HG03159 (cell line): ENCODE measurements at regions not wholly inside any gene's neighbourhood (a gene's known extent, or its start where the extent isn't known, plus 50 kb on each side); places are given as distances from the start of the nearest gene placed in this dataset.

Experiments used
- ATAC-seq: cut with Tn5 transposase; IDR thresholded peaks from one replicate; pipeline ENCODE4 v1.9.1; 2021; ENCODE audit warnings: mild to moderate bottlenecking, moderate library complexity; ENCODE audit not compliant: unreplicated experiment

- no peak for ATAC-seq
Measured at GRCh38 chr10:129156406-129156805, 310.6 kb upstream of the MGMT start.

GRCh38 chr10:129157185-129157584 is 309.9 kb upstream of the MGMT start:
- ATAC-seq = no peak

- ATAC-seq = no peak
Measured at GRCh38 chr10:129161150-129161549, 305.9 kb upstream of the MGMT start.

- no peak for ATAC-seq
Measured at GRCh38 chr10:129163531-129163930, 303.5 kb upstream of the MGMT start.

GRCh38 chr10:129165076-129165720 is 301.8 kb upstream of the MGMT start:
- ATAC-seq = no peak

DNA sequence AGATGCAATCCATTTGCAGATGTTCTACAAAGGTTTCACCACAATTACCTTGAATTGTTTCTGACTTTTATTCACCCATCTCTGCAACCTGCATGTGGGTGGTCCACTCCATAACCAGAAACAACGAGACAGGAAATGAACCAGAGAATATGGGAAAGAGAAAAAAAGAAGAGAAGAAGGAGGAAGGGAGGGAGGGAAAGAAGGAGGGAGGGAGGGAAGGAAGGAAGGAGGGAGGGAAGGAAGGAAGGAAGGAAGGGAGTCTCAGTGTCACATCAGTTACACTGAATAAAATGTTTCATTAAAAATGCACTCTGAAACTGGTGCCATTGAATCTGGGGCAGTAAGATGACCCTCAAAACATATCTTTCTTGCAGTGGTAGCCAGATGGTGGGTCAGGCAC is 301.3 kb upstream of the MGMT start:
- ATAC-seq = no peak

GRCh38 chr10:129168660-129169059 is 298.4 kb upstream of the MGMT start:
- ATAC-seq = no peak

GRCh38 chr10:129169115-129169514 is 297.9 kb upstream of the MGMT start:
- ATAC-seq = no peak

GRCh38 chr10:129170812-129171211 is 296.2 kb upstream of the MGMT start:
- ATAC-seq = no peak

DNA sequence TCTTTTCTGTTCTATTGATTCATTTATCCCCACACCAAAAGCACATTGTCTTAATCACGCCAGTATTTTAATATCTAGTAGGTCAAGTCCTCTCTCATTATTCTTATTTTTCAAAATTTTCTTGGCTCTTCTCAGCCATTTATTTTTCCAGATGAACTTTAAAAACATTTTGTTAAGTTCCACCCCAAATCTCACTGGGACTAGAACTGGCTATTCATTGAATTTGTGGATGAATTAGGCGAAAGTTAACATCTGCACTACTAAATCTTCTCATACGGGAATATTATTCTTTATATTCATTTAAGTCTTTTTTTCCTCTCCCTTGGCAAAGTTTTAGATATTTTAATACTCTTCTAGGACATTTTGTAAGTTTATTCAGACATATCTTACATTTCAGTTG is 295.2 kb upstream of the MGMT start:
- no peak for ATAC-seq

- no peak for ATAC-seq
Measured at GRCh38 chr10:129174232-129175014, 292.6 kb upstream of the MGMT start.

GRCh38 chr10:129179245-129179971 is 287.6 kb upstream of the MGMT start:
- no peak for ATAC-seq

- ATAC-seq = no peak
Measured at GRCh38 chr10:129179972-129180678, 286.9 kb upstream of the MGMT start.

DNA sequence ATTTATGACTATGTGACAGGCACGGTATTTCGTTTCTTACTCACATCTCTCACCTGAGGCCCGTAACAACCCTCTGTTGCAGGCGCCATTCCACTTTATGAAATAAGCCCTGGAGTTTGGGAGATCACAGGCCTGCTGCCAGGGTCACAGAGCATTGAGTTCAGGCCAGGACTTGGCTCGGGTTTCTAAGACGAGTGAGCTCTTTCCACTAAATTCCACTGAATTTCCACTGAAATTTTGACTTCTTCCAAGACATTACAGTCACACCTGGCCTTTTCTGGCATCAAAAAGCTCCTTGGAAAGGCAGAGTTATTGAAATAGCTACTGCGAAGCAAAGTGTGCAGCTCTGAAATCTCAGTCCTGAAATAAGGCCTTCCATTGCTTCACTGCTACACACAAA is 282.8 kb upstream of the MGMT start:
- no peak for ATAC-seq

- ATAC-seq = no peak
Measured at GRCh38 chr10:129187331-129187730, 279.7 kb upstream of the MGMT start.

DNA sequence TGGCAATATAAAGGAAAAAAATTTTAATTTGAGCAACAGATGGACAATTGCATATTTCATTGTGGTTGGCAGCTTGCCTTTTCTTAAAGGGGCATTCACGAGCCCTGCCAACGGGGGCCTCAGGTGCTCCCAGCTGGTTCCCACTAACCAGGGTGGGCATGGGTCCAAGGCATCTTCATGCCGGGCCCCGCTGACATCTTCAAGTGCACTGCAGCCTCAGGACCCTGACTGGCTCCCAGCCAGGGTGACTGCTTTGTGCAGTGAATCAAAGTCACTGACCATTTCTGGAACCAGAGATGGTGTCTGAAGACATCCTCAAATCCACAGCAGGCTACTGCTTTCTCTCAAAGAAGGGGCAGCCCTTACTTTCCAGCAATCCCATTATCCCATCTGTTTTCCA is 275.2 kb upstream of the MGMT start:
- no peak for ATAC-seq

DNA sequence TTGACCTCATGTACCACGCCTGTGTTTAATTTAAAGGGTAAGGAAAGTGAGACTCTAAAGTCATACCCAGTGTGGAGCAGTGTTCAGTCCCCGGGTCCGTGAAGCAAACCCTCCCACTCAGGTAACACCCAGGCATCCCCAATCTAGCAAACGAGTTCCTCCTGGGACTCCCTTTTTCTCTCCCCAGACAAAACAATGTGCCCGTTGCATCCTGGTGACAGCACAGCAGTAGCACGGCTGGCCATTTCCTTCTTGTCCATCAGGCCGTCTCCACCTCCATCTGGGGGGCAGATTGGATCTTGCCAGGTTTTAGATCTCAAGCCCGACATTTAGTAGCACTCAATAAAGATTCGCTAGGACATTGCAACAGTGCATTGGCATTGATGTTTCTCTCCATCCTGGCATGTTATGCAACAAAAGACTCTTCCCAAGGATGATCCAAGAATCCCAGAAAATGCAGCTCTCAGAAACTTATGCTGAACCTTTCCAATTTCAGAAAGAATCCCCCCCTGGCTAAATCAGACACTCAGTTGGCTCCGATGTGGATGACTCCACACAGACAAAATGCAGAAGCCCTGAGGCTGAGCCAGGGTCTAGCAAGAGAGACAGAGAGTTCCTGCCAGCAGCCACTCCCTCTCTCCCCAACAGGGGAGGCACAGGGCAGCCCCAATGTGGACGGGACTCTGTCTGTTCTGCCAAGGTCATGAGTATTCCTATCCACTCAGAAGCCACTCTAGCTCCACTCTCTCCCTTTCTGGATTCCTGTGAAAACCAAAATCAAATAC is 274.5 kb upstream of the MGMT start:
- no peak for ATAC-seq

GRCh38 chr10:129193148-129193547 is 273.9 kb upstream of the MGMT start:
- ATAC-seq = no peak

DNA sequence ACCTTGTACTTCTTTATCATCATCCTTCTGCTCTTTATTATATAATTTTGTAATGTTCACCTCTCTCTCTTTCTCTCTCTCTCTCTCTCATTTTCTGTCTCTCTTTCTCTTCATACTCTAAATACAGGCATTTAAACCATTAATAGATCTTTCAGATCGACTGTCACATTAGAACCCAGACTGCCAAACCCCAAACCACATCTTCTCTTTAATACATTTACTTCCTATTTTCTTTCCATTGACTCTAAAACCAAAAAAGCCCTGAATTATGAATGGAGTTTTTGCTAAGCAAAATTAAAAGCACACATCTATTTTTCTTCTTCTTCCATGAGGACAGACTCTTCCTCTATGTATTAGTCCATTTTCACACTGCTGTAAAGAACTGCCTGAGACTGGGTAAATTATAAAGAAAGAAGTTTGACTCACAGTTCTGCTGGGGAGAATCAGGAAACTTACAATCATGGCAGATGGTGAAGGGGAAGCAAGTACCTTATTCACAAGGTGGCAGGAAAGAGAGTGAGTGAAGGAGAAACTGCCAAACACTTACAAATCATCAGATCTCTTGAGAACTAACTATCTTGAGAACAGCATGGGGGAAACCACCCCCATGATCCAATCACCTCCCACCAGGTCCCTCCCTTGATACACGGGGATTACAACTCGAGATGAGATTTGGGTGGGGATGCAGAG is 272.7 kb upstream of the MGMT start:
- ATAC-seq = no peak

- no peak for ATAC-seq
Measured at GRCh38 chr10:129199826-129200225, 267.2 kb upstream of the MGMT start.
